OCI-LY3 (cell line): ENCODE measurements at regions not wholly inside any gene's neighbourhood (a gene's known extent, or its start where the extent isn't known, plus 50 kb on each side); places are given as distances from the start of the nearest gene placed in this dataset.

Experiments used
- H2AFZ ChIP-seq: fragments of 200-600, 300-600 bp; shearing (Covaris generic); 2 replicates; pipeline ENCODE4 v1.6.0; 2014; ENCODE audit warnings: antibody characterized with exemption, low read depth, low read length
- H3K27ac ChIP-seq: fragments of 200-600, 300-600 bp; sonication (generic); 2 replicates; pipeline ENCODE4 v1.5.1; 2014; ENCODE audit warnings: mild to moderate bottlenecking, low read length, moderate library complexity, mixed read lengths
- H3K27me3 ChIP-seq: fragments of 200-600, 300-600 bp; sonication (generic); 2 replicates; pipeline ENCODE4 v1.6.1; 2014; ENCODE audit warnings: low read depth, low read length, mixed read lengths
- H3K36me3 ChIP-seq: fragments of 200-600, 300-600 bp; sonication (generic); replicated peaks from 2 replicates; pipeline ENCODE3; 2014; ENCODE audit warnings: low read depth, low read length, mixed read lengths
- H3K4me1 ChIP-seq: fragments of 300-600, 200-600 bp; sonication (generic); 2 replicates; pipeline ENCODE4 v1.6.1; 2014; ENCODE audit warnings: low read length, mixed read lengths
- H3K4me2 ChIP-seq: fragments of 200-600, 300-600 bp; sonication (generic); 2 replicates; pipeline ENCODE4 v1.6.1; 2014; ENCODE audit warnings: low read length, mixed read lengths
- H3K4me3 ChIP-seq: fragments of 300-600, 200-600 bp; sonication (generic); 2 replicates; pipeline ENCODE4 v1.5.1; 2014; ENCODE audit warnings: antibody characterized with exemption, mild to moderate bottlenecking, low read length, moderate library complexity
- H3K79me2 ChIP-seq: fragments of 300-600, 200-600 bp; shearing (Covaris generic); 2 replicates; pipeline ENCODE4 v1.6.1; 2014; ENCODE audit warnings: mild to moderate bottlenecking, low read length, mixed read lengths
- H3K9ac ChIP-seq: fragments of 300-600, 200-600 bp; shearing (Covaris generic); 2 replicates; pipeline ENCODE4 v1.6.0; 2014; ENCODE audit warnings: mild to moderate bottlenecking, low read length, moderate library complexity
- H3K9me3 ChIP-seq: fragments of 200-600, 300-600 bp; shearing (Covaris generic); 2 replicates; pipeline ENCODE4 v1.6.1; 2014; ENCODE audit warnings: low read length, mixed read lengths; ENCODE audit not compliant: insufficient read depth
- H4K20me1 ChIP-seq: fragments of 200-600, 300-600 bp; sonication (generic); 2 replicates; pipeline ENCODE4 v1.6.1; 2016; ENCODE audit warnings: low read length, mixed read lengths; ENCODE audit not compliant: insufficient read depth
- CTCF ChIP-seq: fragments of 200-600, 300-600 bp; sonication (generic); IDR thresholded peaks from 2 replicates; pipeline ENCODE4 v1.5.1; 2014; ENCODE audit warnings: antibody characterized with exemption, low read length, low read depth
- EZH2phosphoT487 ChIP-seq: fragments of 200-600 bp; shearing (Covaris generic); IDR thresholded peaks from 2 replicates; pipeline ENCODE4 v1.6.1; 2018; ENCODE audit warnings: antibody characterized with exemption, mixed run types, low read depth

GRCh38 chr1:68373173-68373572 is 76.6 kb downstream of the RPE65 start:
- no peaks in the 10 kb centered on the region for H3K4me1 ChIP-seq

GRCh38 chr1:68372487-68372886 is 77.3 kb downstream of the RPE65 start:
- H3K27me3 ChIP-seq: no peaks in the 10 kb centered on the region
- H2AFZ ChIP-seq: no peak overlapping the region
- no peak overlapping the region for H3K4me2 ChIP-seq

More at GRCh38 chr1:68373173-68373572, 76.6 kb downstream of the RPE65 start:
- Histone ChIP-seq H3K79me2 (no peaks in the 10 kb centered on the region), H3K4me3 (no peak overlapping the region), H3K9ac (no peak overlapping the region), H3K4me2 (no peak overlapping the region), H2AFZ (no peak overlapping the region), H3K9me3 (no peaks in the 10 kb centered on the region), H3K36me3 (no peaks in the 10 kb centered on the region), H4K20me1 (no peaks in the 10 kb centered on the region), H3K27ac (no peak overlapping the region), H3K27me3 (no peaks in the 10 kb centered on the region)
- no peak for TF ChIP-seq EZH2phosphoT487
- no peak for TF ChIP-seq CTCF

GRCh38 chr1:68370101-68370915 is 79.4 kb downstream of the RPE65 start:
- Histone ChIP-seq H3K27ac (no peak overlapping the region), H3K4me1 (no peaks in the 10 kb centered on the region), H3K4me2 (no peak overlapping the region), H3K9ac (no peak overlapping the region), H3K27me3 (no peaks in the 10 kb centered on the region), H3K79me2 (no peaks in the 10 kb centered on the region), H3K9me3 (no peaks in the 10 kb centered on the region), H3K36me3 (no peaks in the 10 kb centered on the region), H3K4me3 (no peak overlapping the region), H2AFZ (no peak overlapping the region), H4K20me1 (no peaks in the 10 kb centered on the region)
- no peak for TF ChIP-seq CTCF
- no peak for TF ChIP-seq EZH2phosphoT487

More at GRCh38 chr1:68372487-68372886, 77.3 kb downstream of the RPE65 start:
- no peak overlapping the region for H3K27ac ChIP-seq
- H3K4me3 ChIP-seq: no peak overlapping the region
- H3K9ac ChIP-seq: no peak overlapping the region
- TF ChIP-seq EZH2phosphoT487 (no peak), CTCF (no peak)
- H3K36me3 ChIP-seq: no peaks in the 10 kb centered on the region
- no peaks in the 10 kb centered on the region for H3K9me3 ChIP-seq
- no peaks in the 10 kb centered on the region for H3K79me2 ChIP-seq
- H4K20me1 ChIP-seq: no peaks in the 10 kb centered on the region
- H3K4me1 ChIP-seq: no peaks in the 10 kb centered on the region

GRCh38 chr1:68366572-68366971 is 83.2 kb downstream of the RPE65 start:
- H3K4me1 ChIP-seq: no peaks in the 10 kb centered on the region
- no peak overlapping the region for H3K9ac ChIP-seq
- H2AFZ ChIP-seq: no peak overlapping the region
- no peaks in the 10 kb centered on the region for H3K27me3 ChIP-seq
- no peaks in the 10 kb centered on the region for H3K9me3 ChIP-seq
- no peaks in the 10 kb centered on the region for H3K36me3 ChIP-seq
- H3K4me2 ChIP-seq: no peak overlapping the region
- H3K4me3 ChIP-seq: no peak overlapping the region
- no peaks in the 10 kb centered on the region for H3K79me2 ChIP-seq
- H3K27ac ChIP-seq: no peak overlapping the region
- TF ChIP-seq CTCF (no peak), EZH2phosphoT487 (no peak)
- H4K20me1 ChIP-seq: no peaks in the 10 kb centered on the region
